ENCODE measurements at regions not wholly inside any gene's neighbourhood (a gene's known extent, or its start where the extent isn't known, plus 50 kb on each side); places are given as distances from the start of the nearest gene placed in this dataset.
"Not testable (repeated sequence)": the region's sequence is repeated elsewhere in the genome, so short reads cannot be mapped to it uniquely, and the experiment has no call there.

DNA sequence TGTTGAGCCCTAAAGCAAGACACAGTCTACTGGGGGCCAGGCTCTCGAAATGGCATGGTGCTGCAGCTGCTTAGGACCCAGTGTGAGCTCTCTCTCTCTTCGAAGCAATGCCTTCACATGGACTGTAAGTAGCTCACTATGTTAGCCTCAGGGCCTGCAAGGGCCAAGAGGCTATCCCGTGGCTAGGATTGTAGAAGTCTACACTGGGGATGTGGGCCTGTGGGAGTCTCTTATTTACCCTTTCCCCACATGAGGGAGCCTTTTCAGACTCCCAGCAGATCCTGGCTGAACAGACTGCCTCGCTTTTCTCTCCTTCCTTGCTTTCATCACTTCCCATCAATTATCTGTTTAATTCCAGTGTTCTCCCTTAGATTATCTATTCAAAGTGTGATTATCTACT, 101.4 kb downstream of the GPR65 start:
- 87% methylated on average over 4 of the region's 4 CpGs for WGBS
- H3K27ac ChIP-seq (ENCODE audit: low read depth in 1 of 2, low read length in 2 of 2) = no peak overlapping the region
- no peaks in the 10 kb centered on the region for H3K36me3 ChIP-seq (ENCODE audit: control insufficient read depth in 4 of 4, insufficient read depth in 3 of 4, low read depth in 1 of 4, low read length in 3 of 4)
- H3K4me1 ChIP-seq (ENCODE audit: control insufficient read depth in 4 of 4, insufficient read depth in 4 of 4, low read length in 3 of 4) = no peaks in the 10 kb centered on the region
- TF ChIP-seq SP1 (IDR thresholded peaks at IDR 0.05) (no peak), RXRA (IDR thresholded peaks at IDR 0.05) (no peak), RAD21 (IDR thresholded peaks at IDR 0.05) (no peak), YY1 (IDR thresholded peaks at IDR 0.05) (no peak), EGR1 (IDR thresholded peaks at IDR 0.05; ENCODE audit: low read depth in 2 of 2) (no peak), NR2F2 (IDR thresholded peaks at IDR 0.05) (no peak)
- TF ChIP-seq, protein P1, sequence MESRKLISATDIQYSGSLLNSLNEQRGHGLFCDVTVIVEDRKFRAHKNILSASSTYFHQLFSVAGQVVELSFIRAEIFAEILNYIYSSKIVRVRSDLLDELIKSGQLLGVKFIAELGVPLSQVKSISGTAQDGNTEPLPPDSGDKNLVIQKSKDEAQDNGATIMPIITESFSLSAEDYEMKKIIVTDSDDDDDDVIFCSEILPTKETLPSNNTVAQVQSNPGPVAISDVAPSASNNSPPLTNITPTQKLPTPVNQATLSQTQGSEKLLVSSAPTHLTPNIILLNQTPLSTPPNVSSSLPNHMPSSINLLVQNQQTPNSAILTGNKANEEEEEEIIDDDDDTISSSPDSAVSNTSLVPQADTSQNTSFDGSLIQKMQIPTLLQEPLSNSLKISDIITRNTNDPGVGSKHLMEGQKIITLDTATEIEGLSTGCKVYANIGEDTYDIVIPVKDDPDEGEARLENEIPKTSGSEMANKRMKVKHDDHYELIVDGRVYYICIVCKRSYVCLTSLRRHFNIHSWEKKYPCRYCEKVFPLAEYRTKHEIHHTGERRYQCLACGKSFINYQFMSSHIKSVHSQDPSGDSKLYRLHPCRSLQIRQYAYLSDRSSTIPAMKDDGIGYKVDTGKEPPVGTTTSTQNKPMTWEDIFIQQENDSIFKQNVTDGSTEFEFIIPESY (IDR thresholded peaks at IDR 0.05) = no peak
- no peak for DNase-seq (ENCODE audit: low spot score)
- H3K27me3 ChIP-seq (ENCODE audit: control insufficient read depth in 4 of 4, insufficient read depth in 4 of 4, low read length in 3 of 4) = no peaks in the 10 kb centered on the region
- no peak overlapping the region for H3K9ac ChIP-seq (ENCODE audit: low read depth in 1 of 2, low read length in 2 of 2)
- H3K4me3 ChIP-seq (ENCODE audit: low read depth in 1 of 3, low read length in 3 of 3) = no peak overlapping the region
- no peaks in the 10 kb centered on the region for H3K9me3 ChIP-seq (ENCODE audit: control insufficient read depth in 4 of 4, low read length in 3 of 4)

DNA sequence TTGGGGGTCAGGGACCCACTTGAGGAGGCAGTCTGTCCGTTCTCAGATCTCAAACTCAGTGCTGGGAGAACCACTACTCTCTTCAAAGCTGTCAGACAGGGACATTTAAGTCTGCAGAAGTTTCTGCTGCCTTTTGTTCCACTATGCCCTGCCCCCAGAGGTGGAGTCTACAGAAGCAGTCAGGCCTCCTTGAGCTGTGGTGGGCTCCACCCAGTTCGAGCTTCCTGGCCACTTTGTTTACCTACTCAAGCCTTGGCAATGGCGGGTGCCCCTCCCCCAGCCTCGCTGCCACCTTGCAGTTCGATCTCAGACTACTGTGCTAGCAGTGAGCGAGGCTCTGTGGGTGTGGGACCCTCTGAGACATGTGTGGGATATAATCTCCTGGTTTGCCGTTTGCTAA, 122.7 kb downstream of the GPR65 start:
- not testable (repeated sequence) for DNase-seq (ENCODE audit: low spot score); H3K27ac ChIP-seq (ENCODE audit: low read depth in 1 of 2, low read length in 2 of 2); H3K4me3 ChIP-seq (ENCODE audit: low read depth in 1 of 3, low read length in 3 of 3); H3K27me3 ChIP-seq (ENCODE audit: control insufficient read depth in 4 of 4, insufficient read depth in 4 of 4, low read length in 3 of 4); H3K36me3 ChIP-seq (ENCODE audit: control insufficient read depth in 4 of 4, insufficient read depth in 3 of 4, low read depth in 1 of 4, low read length in 3 of 4); H3K9ac ChIP-seq (ENCODE audit: low read depth in 1 of 2, low read length in 2 of 2); H3K9me3 ChIP-seq (ENCODE audit: control insufficient read depth in 4 of 4, low read length in 3 of 4); H3K4me1 ChIP-seq (ENCODE audit: control insufficient read depth in 4 of 4, insufficient read depth in 4 of 4, low read length in 3 of 4)
- WGBS = 86% methylated on average over 7 of the region's 7 CpGs

DNA sequence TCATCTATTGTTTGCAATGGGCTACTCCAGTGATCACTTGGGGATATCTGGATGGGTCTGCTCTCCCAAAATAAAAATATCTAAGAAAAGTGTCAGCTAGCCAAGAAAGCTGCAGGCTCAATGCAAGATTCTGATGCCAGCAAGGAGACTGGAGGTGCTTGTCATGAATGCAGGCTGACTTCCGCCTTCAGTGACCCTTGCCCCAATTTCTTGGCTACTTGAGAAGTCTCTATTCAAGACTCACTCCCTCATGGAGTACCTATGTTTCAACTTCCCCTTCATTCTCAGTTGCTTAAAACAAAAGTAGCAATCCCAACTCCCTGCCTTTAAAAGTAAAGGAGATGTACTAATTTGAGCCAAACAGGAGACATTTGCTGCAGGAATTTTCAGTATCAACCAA, 123.9 kb downstream of the GPR65 start:
- no peak for DNase-seq (ENCODE audit: low spot score)
- no peak overlapping the region for H3K9ac ChIP-seq (ENCODE audit: low read depth in 1 of 2, low read length in 2 of 2)
- H3K27ac ChIP-seq (ENCODE audit: low read depth in 1 of 2, low read length in 2 of 2) = no peak overlapping the region
- H3K36me3 ChIP-seq (ENCODE audit: control insufficient read depth in 4 of 4, insufficient read depth in 3 of 4, low read depth in 1 of 4, low read length in 3 of 4) = no peaks in the 10 kb centered on the region
- H3K9me3 ChIP-seq (ENCODE audit: control insufficient read depth in 4 of 4, low read length in 3 of 4) = peaks cover 0 to 1% (median 0%) of the 10 kb centered on the region in 4 donors
- H3K4me1 ChIP-seq (ENCODE audit: control insufficient read depth in 4 of 4, insufficient read depth in 4 of 4, low read length in 3 of 4) = peaks cover 0 to 4% (median 0%) of the 10 kb centered on the region in 4 donors
- WGBS = 91% methylated on average over 1 of the region's 1 CpG
- no peaks in the 10 kb centered on the region for H3K27me3 ChIP-seq (ENCODE audit: control insufficient read depth in 4 of 4, insufficient read depth in 4 of 4, low read length in 3 of 4)
- no peak overlapping the region for H3K4me3 ChIP-seq (ENCODE audit: low read depth in 1 of 3, low read length in 3 of 3)
- TF ChIP-seq RAD21 (IDR thresholded peaks at IDR 0.05) = no peak
- no peak for TF ChIP-seq JUND (IDR thresholded peaks at IDR 0.05)
- TF ChIP-seq TAF1 (conservative IDR thresholded peaks at IDR 0.05) = no peak
- no peak for TF ChIP-seq GABPA (IDR thresholded peaks at IDR 0.05 in 1 of 2, conservative IDR thresholded peaks at IDR 0.05 in 1 of 2)
- no peak for TF ChIP-seq EGR1 (IDR thresholded peaks at IDR 0.05; ENCODE audit: low read depth in 2 of 2)
- TF ChIP-seq, protein P1 (IDR thresholded peaks at IDR 0.05) = no peak
- TF ChIP-seq YY1 (IDR thresholded peaks at IDR 0.05) = no peak
- no peak for TF ChIP-seq FOXA2 (IDR thresholded peaks at IDR 0.05)
- TF ChIP-seq, protein P2, sequence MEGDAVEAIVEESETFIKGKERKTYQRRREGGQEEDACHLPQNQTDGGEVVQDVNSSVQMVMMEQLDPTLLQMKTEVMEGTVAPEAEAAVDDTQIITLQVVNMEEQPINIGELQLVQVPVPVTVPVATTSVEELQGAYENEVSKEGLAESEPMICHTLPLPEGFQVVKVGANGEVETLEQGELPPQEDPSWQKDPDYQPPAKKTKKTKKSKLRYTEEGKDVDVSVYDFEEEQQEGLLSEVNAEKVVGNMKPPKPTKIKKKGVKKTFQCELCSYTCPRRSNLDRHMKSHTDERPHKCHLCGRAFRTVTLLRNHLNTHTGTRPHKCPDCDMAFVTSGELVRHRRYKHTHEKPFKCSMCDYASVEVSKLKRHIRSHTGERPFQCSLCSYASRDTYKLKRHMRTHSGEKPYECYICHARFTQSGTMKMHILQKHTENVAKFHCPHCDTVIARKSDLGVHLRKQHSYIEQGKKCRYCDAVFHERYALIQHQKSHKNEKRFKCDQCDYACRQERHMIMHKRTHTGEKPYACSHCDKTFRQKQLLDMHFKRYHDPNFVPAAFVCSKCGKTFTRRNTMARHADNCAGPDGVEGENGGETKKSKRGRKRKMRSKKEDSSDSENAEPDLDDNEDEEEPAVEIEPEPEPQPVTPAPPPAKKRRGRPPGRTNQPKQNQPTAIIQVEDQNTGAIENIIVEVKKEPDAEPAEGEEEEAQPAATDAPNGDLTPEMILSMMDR (IDR thresholded peaks at IDR 0.05; ENCODE audit: low read depth, low read length, missing input control) = no peak
- no peak for TF ChIP-seq RXRA (IDR thresholded peaks at IDR 0.05)
- TF ChIP-seq HNF4A (conservative IDR thresholded peaks at IDR 0.05) = no peak
- no peak for TF ChIP-seq REST (IDR thresholded peaks at IDR 0.05)
- no peak for TF ChIP-seq NR2F2 (IDR thresholded peaks at IDR 0.05)
- no peak for TF ChIP-seq ATF3 (IDR thresholded peaks at IDR 0.05)
- TF ChIP-seq MAX (IDR thresholded peaks at IDR 0.05) = no peak
